ENCODE measurements at regions not wholly inside any gene's neighbourhood (a gene's known extent, or its start where the extent isn't known, plus 50 kb on each side); places are given as distances from the start of the nearest gene placed in this dataset.

GRCh38 chr1:195278644-195279043 is 1329.6 kb downstream of the KCNT2 start:
- Histone ChIP-seq H3K9me3 (ENCODE audit: insufficient read depth, low read length, severe bottlenecking) (no peaks in the 10 kb centered on the region), H3K79me2 (ENCODE audit: insufficient read depth, low read length) (no peaks in the 10 kb centered on the region), H4K20me1 (ENCODE audit: insufficient read depth, low read length) (no peaks in the 10 kb centered on the region), H2AFZ (ENCODE audit: low read depth, low read length) (no peak overlapping the region), H3K27me3 (ENCODE audit: insufficient read depth, low read length, poor library complexity) (no peaks in the 10 kb centered on the region), H3K27ac (ENCODE audit: low read length) (no peak overlapping the region), H3K36me3 (ENCODE audit: insufficient read depth, low read length) (no peaks in the 10 kb centered on the region), H3K9ac (ENCODE audit: low read depth, low read length) (no peak overlapping the region), H3K4me2 (ENCODE audit: insufficient read depth, low read length) (no peak overlapping the region), H3K4me3 (ENCODE audit: low read depth in 1 of 2, low read length in 2 of 2) (no peak overlapping the region), H3K4me1 (ENCODE audit: insufficient read depth, low read length) (no peaks in the 10 kb centered on the region)
- no peak for ATAC-seq (ENCODE audit: insufficient read depth, low read depth)
- TF ChIP-seq EZH2 (IDR thresholded peaks at IDR 0.05; ENCODE audit: borderline replicate concordance, low read depth, low read length, severe bottlenecking) (no peak), CTCF (IDR thresholded peaks at IDR 0.05; ENCODE audit: borderline replicate concordance, extremely low read depth, low read length, poor library complexity, severe bottlenecking) (no peak)
- no peak for DNase-seq

GRCh38 chr1:195275710-195276109 is 1332.5 kb downstream of the KCNT2 start:
- ATAC-seq (ENCODE audit: insufficient read depth, low read depth), result no peak
- no peaks in the 10 kb centered on the region for H3K27me3 ChIP-seq (ENCODE audit: insufficient read depth, low read length, poor library complexity)
- no peaks in the 10 kb centered on the region for H3K79me2 ChIP-seq (ENCODE audit: insufficient read depth, low read length)
- H3K4me2 ChIP-seq (ENCODE audit: insufficient read depth, low read length), result no peak overlapping the region
- H3K36me3 ChIP-seq (ENCODE audit: insufficient read depth, low read length), result no peaks in the 10 kb centered on the region
- no peak overlapping the region for H3K27ac ChIP-seq (ENCODE audit: low read length)
- no peaks in the 10 kb centered on the region for H3K9me3 ChIP-seq (ENCODE audit: insufficient read depth, low read length, severe bottlenecking)
- H2AFZ ChIP-seq (ENCODE audit: low read depth, low read length), result no peak overlapping the region
- H4K20me1 ChIP-seq (ENCODE audit: insufficient read depth, low read length), result no peaks in the 10 kb centered on the region
- no peak for DNase-seq
- H3K9ac ChIP-seq (ENCODE audit: low read depth, low read length), result no peak overlapping the region
- TF ChIP-seq EZH2 (IDR thresholded peaks at IDR 0.05; ENCODE audit: borderline replicate concordance, low read depth, low read length, severe bottlenecking), result no peak
- TF ChIP-seq CTCF (IDR thresholded peaks at IDR 0.05; ENCODE audit: borderline replicate concordance, extremely low read depth, low read length, poor library complexity, severe bottlenecking), result no peak
- H3K4me1 ChIP-seq (ENCODE audit: insufficient read depth, low read length), result no peaks in the 10 kb centered on the region
- no peak overlapping the region for H3K4me3 ChIP-seq (ENCODE audit: low read depth in 1 of 2, low read length in 2 of 2)

GRCh38 chr1:195251900-195252299 is 1356.3 kb downstream of the KCNT2 start:
- ATAC-seq (ENCODE audit: insufficient read depth, low read depth) (no peak), DNase-seq (no peak)
- H3K9ac ChIP-seq (ENCODE audit: low read depth, low read length), result no peak overlapping the region
- no peak overlapping the region for H3K27ac ChIP-seq (ENCODE audit: low read length)
- no peaks in the 10 kb centered on the region for H3K36me3 ChIP-seq (ENCODE audit: insufficient read depth, low read length)
- no peak overlapping the region for H3K4me3 ChIP-seq (ENCODE audit: low read depth in 1 of 2, low read length in 2 of 2)
- no peaks in the 10 kb centered on the region for H4K20me1 ChIP-seq (ENCODE audit: insufficient read depth, low read length)
- no peaks in the 10 kb centered on the region for H3K4me1 ChIP-seq (ENCODE audit: insufficient read depth, low read length)
- no peaks in the 10 kb centered on the region for H3K27me3 ChIP-seq (ENCODE audit: insufficient read depth, low read length, poor library complexity)
- no peaks in the 10 kb centered on the region for H3K9me3 ChIP-seq (ENCODE audit: insufficient read depth, low read length, severe bottlenecking)
- H3K79me2 ChIP-seq (ENCODE audit: insufficient read depth, low read length), result no peaks in the 10 kb centered on the region
- no peak overlapping the region for H3K4me2 ChIP-seq (ENCODE audit: insufficient read depth, low read length)
- H2AFZ ChIP-seq (ENCODE audit: low read depth, low read length), result no peak overlapping the region
- TF ChIP-seq CTCF (IDR thresholded peaks at IDR 0.05; ENCODE audit: borderline replicate concordance, extremely low read depth, low read length, poor library complexity, severe bottlenecking) (no peak), EZH2 (IDR thresholded peaks at IDR 0.05; ENCODE audit: borderline replicate concordance, low read depth, low read length, severe bottlenecking) (no peak)

GRCh38 chr1:195243492-195243891 is 1364.7 kb downstream of the KCNT2 start:
- ATAC-seq (ENCODE audit: insufficient read depth, low read depth) (no peak), DNase-seq (no peak)
- no peak overlapping the region for H3K4me3 ChIP-seq (ENCODE audit: low read depth in 1 of 2, low read length in 2 of 2)
- H3K9me3 ChIP-seq (ENCODE audit: insufficient read depth, low read length, severe bottlenecking), result peaks cover under 1% of the 10 kb centered on the region
- TF ChIP-seq EZH2 (IDR thresholded peaks at IDR 0.05; ENCODE audit: borderline replicate concordance, low read depth, low read length, severe bottlenecking) (no peak), CTCF (IDR thresholded peaks at IDR 0.05; ENCODE audit: borderline replicate concordance, extremely low read depth, low read length, poor library complexity, severe bottlenecking) (no peak)
- no peak overlapping the region for H2AFZ ChIP-seq (ENCODE audit: low read depth, low read length)
- no peaks in the 10 kb centered on the region for H3K4me1 ChIP-seq (ENCODE audit: insufficient read depth, low read length)
- H3K27me3 ChIP-seq (ENCODE audit: insufficient read depth, low read length, poor library complexity), result no peaks in the 10 kb centered on the region
- H4K20me1 ChIP-seq (ENCODE audit: insufficient read depth, low read length), result no peaks in the 10 kb centered on the region
- no peak overlapping the region for H3K4me2 ChIP-seq (ENCODE audit: insufficient read depth, low read length)
- H3K79me2 ChIP-seq (ENCODE audit: insufficient read depth, low read length), result no peaks in the 10 kb centered on the region
- H3K36me3 ChIP-seq (ENCODE audit: insufficient read depth, low read length), result no peaks in the 10 kb centered on the region
- no peak overlapping the region for H3K27ac ChIP-seq (ENCODE audit: low read length)
- H3K9ac ChIP-seq (ENCODE audit: low read depth, low read length), result no peak overlapping the region
